ENCODE measurements at regions not wholly inside any gene's neighbourhood (a gene's known extent, or its start where the extent isn't known, plus 50 kb on each side); places are given as distances from the start of the nearest gene placed in this dataset.

DNA sequence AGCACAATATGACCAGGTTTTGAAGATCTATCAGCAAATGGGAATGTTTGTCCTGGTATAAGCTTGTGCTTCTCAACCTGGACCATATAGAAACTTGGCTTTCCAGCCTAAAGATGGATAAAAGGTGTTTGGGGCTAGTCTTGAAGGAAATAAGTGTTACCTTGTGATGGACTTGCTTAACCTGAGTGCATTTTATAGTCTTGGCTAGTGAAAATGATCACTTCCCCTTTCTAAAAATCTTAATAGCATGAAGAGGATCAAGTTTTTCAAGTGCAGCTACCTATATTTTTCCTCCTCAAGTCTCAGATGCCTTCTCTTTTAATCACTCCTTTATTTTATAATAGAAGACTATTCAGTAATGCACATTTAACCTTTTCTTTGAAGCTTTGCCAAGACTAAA is 919.8 kb upstream of the SLITRK1 start:
- no peak for TF ChIP-seq REST (IDR thresholded peaks at IDR 0.05; ENCODE audit: insufficient read depth in 1 of 2, low read depth in 2 of 2, low read length in 2 of 2)
- TF ChIP-seq SIN3A (IDR thresholded peaks at IDR 0.05; ENCODE audit: borderline replicate concordance, insufficient read depth, low read length), result no peak
- no peak for TF ChIP-seq TAF1 (IDR thresholded peaks at IDR 0.05; ENCODE audit: borderline replicate concordance, insufficient read depth, low read length)
- no peak for TF ChIP-seq POLR2AphosphoS5 (IDR thresholded peaks at IDR 0.05; ENCODE audit: low read depth, low read length)
- no peak for TF ChIP-seq FOXP2 (optimal IDR thresholded peaks at IDR 0.05; ENCODE audit: borderline replicate concordance, extremely low read depth, extremely low read length, insufficient read depth)

DNA sequence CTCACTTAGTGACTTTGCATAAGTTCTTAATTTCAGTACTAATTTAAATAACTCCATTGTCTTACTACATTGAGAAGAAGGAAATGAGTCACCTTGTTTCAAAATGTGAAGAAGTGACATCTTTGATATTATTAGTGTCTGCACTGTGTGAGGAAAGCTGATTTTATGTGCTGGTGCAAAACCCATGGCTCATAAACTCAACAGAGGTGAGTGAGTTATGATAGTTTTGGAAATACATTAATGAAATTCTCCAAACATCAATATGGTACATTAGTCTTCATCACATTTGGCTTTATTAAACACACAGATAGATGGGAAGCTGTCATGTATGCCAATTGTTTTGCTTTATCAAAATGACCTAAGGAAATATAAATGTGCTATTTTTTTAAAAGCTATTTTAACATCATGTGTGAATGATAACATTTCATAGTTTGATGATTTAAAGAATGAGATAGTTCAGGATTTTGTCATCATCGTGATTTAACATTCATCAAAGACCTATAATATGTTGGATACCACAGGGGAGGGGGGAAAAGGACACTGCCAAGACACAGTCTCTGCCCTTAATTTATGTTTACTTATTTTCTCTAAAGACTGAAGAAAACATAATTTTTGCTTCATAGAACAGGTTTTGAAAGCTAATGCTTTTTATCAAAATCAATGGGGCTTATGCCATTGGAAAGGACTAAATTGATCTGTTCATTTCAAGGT is 902.3 kb upstream of the SLITRK1 start:
- no peak for TF ChIP-seq TAF1 (IDR thresholded peaks at IDR 0.05; ENCODE audit: borderline replicate concordance, insufficient read depth, low read length)
- TF ChIP-seq FOXP2 (optimal IDR thresholded peaks at IDR 0.05; ENCODE audit: borderline replicate concordance, extremely low read depth, extremely low read length, insufficient read depth), result no peak
- no peak for TF ChIP-seq REST (IDR thresholded peaks at IDR 0.05; ENCODE audit: insufficient read depth in 1 of 2, low read depth in 2 of 2, low read length in 2 of 2)
- TF ChIP-seq POLR2AphosphoS5 (IDR thresholded peaks at IDR 0.05; ENCODE audit: low read depth, low read length), result no peak
- no peak for TF ChIP-seq SIN3A (IDR thresholded peaks at IDR 0.05; ENCODE audit: borderline replicate concordance, insufficient read depth, low read length)

GRCh38 chr13:84777316-84777715 is 895.0 kb upstream of the SLITRK1 start:
- TF ChIP-seq POLR2AphosphoS5 (IDR thresholded peaks at IDR 0.05; ENCODE audit: low read depth, low read length), result no peak
- no peak for TF ChIP-seq FOXP2 (optimal IDR thresholded peaks at IDR 0.05; ENCODE audit: borderline replicate concordance, extremely low read depth, extremely low read length, insufficient read depth)
- no peak for TF ChIP-seq SIN3A (IDR thresholded peaks at IDR 0.05; ENCODE audit: borderline replicate concordance, insufficient read depth, low read length)
- TF ChIP-seq REST (IDR thresholded peaks at IDR 0.05; ENCODE audit: insufficient read depth in 1 of 2, low read depth in 2 of 2, low read length in 2 of 2), result no peak
- TF ChIP-seq TAF1 (IDR thresholded peaks at IDR 0.05; ENCODE audit: borderline replicate concordance, insufficient read depth, low read length), result no peak

DNA sequence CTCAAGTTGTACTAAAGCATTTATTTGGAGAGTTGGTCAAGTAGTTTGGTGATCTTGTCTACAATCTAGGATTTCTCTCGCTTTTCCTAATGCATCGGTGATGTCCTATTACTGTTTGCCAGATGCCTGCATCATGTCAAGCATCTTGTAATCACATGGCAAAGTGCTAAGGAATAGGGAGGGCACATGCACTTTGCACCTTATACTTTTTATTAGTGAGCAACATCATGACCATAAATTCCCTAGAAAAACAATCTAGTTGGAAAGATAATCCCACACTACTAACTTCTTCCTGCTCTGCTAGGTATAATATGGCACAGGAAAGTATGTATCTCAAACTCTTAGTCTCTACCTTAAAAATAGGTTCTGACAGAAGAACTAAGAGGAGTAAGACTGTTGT is 894.3 kb upstream of the SLITRK1 start:
- TF ChIP-seq REST (IDR thresholded peaks at IDR 0.05; ENCODE audit: insufficient read depth in 1 of 2, low read depth in 2 of 2, low read length in 2 of 2) (no peak), POLR2AphosphoS5 (IDR thresholded peaks at IDR 0.05; ENCODE audit: low read depth, low read length) (no peak)

DNA sequence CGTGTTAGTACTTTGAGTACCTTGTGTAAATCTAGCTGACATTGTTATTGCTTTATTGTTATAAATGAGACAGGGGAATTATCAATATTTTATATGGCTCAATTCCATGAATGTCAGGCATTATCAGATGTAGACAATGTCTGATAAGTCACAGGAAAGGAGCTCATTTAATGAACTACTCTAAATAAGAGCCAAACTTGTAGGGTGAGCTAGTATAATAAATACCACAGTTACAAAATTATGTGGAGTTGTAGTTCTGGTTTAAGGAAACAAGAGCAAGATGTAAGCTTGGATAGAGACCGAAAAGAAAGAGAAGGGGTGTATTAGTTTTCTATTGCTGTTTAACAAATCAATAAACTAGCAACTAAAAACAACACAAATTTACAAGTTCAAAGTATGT is 891.8 kb upstream of the SLITRK1 start:
- TF ChIP-seq SIN3A (IDR thresholded peaks at IDR 0.05; ENCODE audit: borderline replicate concordance, insufficient read depth, low read length) (no peak), REST (IDR thresholded peaks at IDR 0.05; ENCODE audit: insufficient read depth in 1 of 2, low read depth in 2 of 2, low read length in 2 of 2) (no peak), TAF1 (IDR thresholded peaks at IDR 0.05; ENCODE audit: borderline replicate concordance, insufficient read depth, low read length) (no peak), FOXP2 (optimal IDR thresholded peaks at IDR 0.05; ENCODE audit: borderline replicate concordance, extremely low read depth, extremely low read length, insufficient read depth) (no peak), POLR2AphosphoS5 (IDR thresholded peaks at IDR 0.05; ENCODE audit: low read depth, low read length) (no peak)
